CD4-positive, alpha-beta T cell (primary cell): ENCODE measurements at regions not wholly inside any gene's neighbourhood (a gene's known extent, or its start where the extent isn't known, plus 50 kb on each side); places are given as distances from the start of the nearest gene placed in this dataset.
"Not testable (repeated sequence)": the region's sequence is repeated elsewhere in the genome, so short reads cannot be mapped to it uniquely, and the experiment has no call there.

ENCODE experiments used
- ATAC-seq: fragments of 200-7000 bp; cut with Tn5 transposase; one replicate; pipeline ENCODE4 v1.10.0; 2022; ENCODE audit warnings: mild to moderate bottlenecking; ENCODE audit not compliant: poor library complexity
- CTCF ChIA-PET: fragments of 350-600 bp; sonication (Branson Sonifier 250); formaldehyde crosslinking; loops from one replicate; lab custom pipeline; 2021; ENCODE audit warnings: antibody characterized with exemption, inconsistent platforms; lab: Charles Lee
- POLR2A ChIA-PET: fragments of 350-600 bp; sonication (Branson Sonifier 250); formaldehyde crosslinking; loops from one replicate; lab custom pipeline; 2021; ENCODE audit warnings: antibody characterized with exemption, inconsistent platforms; lab: Charles Lee
- DNase-seq, 14 experiments: peaks; one replicate each; pipeline ENCODE4 v3.0.0-alpha.2; 2013 to 2020; ENCODE audit warnings: mixed read lengths in 2 of 14
- H3K27ac ChIP-seq, 2 donors: one replicate each; pipeline versions ENCODE4 v1.5.1 to v1.7.0; 2013; ENCODE audit warnings: low read length in 2 of 2, low read depth in 1 of 2, mild to moderate bottlenecking in 1 of 2
- H3K27me3 ChIP-seq, 2 experiments: 1 replicate in 1 of 2; 2 replicates in 1 of 2; pipeline versions ENCODE4 v1.6.1 to v1.7.0; 2013; ENCODE audit warnings: low read length in 2 of 2, control low read depth in 1 of 2, mild to moderate bottlenecking in 1 of 2, moderate library complexity in 1 of 2; ENCODE audit not compliant: insufficient read depth in 2 of 2, control insufficient read depth in 1 of 2
- H3K36me3 ChIP-seq: one replicate; pipeline ENCODE4 v1.6.1; 2013; ENCODE audit warnings: low read length, control low read depth; ENCODE audit not compliant: insufficient read depth
- H3K4me1 ChIP-seq: one replicate; pipeline ENCODE4 v1.6.1; 2013; ENCODE audit warnings: low read length, control low read depth; ENCODE audit not compliant: insufficient read depth
- H3K4me3 ChIP-seq: one replicate; pipeline ENCODE4 v1.5.1; 2013; ENCODE audit warnings: mild to moderate bottlenecking, low read length, moderate library complexity
- H3K9me3 ChIP-seq, 2 experiments: 1 replicate in 1 of 2; 2 replicates in 1 of 2; pipeline versions ENCODE4 v1.6.1 to v1.7.0; 2013; ENCODE audit warnings: low read length in 2 of 2, mild to moderate bottlenecking in 2 of 2, control low read depth in 1 of 2, moderate library complexity in 1 of 2; ENCODE audit not compliant: control insufficient read depth in 1 of 2, insufficient read depth in 1 of 2
- H3K27ac Mint-ChIP-seq: one replicate; pipeline ENCODE4 v1.8.0; 2020; ENCODE audit warnings: mixed read lengths
- H3K27me3 Mint-ChIP-seq: one replicate; pipeline ENCODE4 v1.8.0; 2021; ENCODE audit warnings: mixed read lengths
- H3K36me3 Mint-ChIP-seq: one replicate; pipeline ENCODE4 v1.8.0; 2021; ENCODE audit warnings: low read depth, mixed read lengths
- H3K4me1 Mint-ChIP-seq: one replicate; pipeline ENCODE4 v1.8.0; 2021; ENCODE audit warnings: low read depth, mixed read lengths
- H3K4me3 Mint-ChIP-seq: one replicate; pipeline ENCODE4 v1.8.0; 2020; ENCODE audit warnings: mild to moderate bottlenecking, mixed read lengths
- H3K9me3 Mint-ChIP-seq: one replicate; pipeline ENCODE4 v1.8.0; 2020; ENCODE audit warnings: mixed read lengths
- CTCF ChIP-seq: fragments of 200-600 bp; IDR thresholded peaks from one replicate; pipeline ENCODE4 v1.8.0; 2022; ENCODE audit warnings: antibody characterized with exemption, mild to moderate bottlenecking
- intact Hi-C, 2 experiments: fragments of 100-400 bp; cut with DNase I in 1 of 2; cut with micrococcal nuclease in 1 of 2; formaldehyde crosslinking; loops; one replicate each; pipeline versions ENCODE4 v1.15.1 to v1.9.0; 2023 to 2025; cut with DNase I, micrococcal nuclease

GRCh38 chr12:25317553-25317952 lies 66.8 kb upstream of the KRAS start:
- POLR2A ChIA-PET: no interaction called here
- no peaks in the 10 kb centered on the region for H3K27me3 ChIP-seq
- CTCF ChIA-PET: interaction anchor here (1.0 to 1.2 kb wide), 2 partner anchors 61 to 77 kb away, joined by 3 read pairs; no protein-coding TSS in a partner anchor

GRCh38 chr12:25315388-25315787 lies 64.7 kb upstream of the KRAS start:
- Mint-ChIP-seq H3K9me3 (no peaks in the 10 kb centered on the region), H3K36me3 (no peaks in the 10 kb centered on the region), H3K4me3 (no peak overlapping the region), H3K27ac (no peak overlapping the region), H3K4me1 (peaks cover 8% of the 10 kb centered on the region), H3K27me3 (no peaks in the 10 kb centered on the region)
- no peaks in the 10 kb centered on the region for H3K27me3 ChIP-seq
- no peak overlapping the region for H3K4me3 ChIP-seq
- H3K9me3 ChIP-seq: no peaks in the 10 kb centered on the region
- ATAC-seq (no peak), DNase-seq (no peak)
- H3K4me1 ChIP-seq: peaks cover under 1% of the 10 kb centered on the region
- POLR2A ChIA-PET: no interaction called here
- CTCF ChIA-PET: no interaction called here
- no peak overlapping the region for H3K27ac ChIP-seq
- TF ChIP-seq CTCF: no peak
- intact Hi-C loops: no loop called here
- H3K36me3 ChIP-seq: no peaks in the 10 kb centered on the region

More at GRCh38 chr12:25317553-25317952, 66.8 kb upstream of the KRAS start:
- Mint-ChIP-seq H3K4me3 (no peak overlapping the region), H3K27me3 (no peaks in the 10 kb centered on the region), H3K9me3 (no peaks in the 10 kb centered on the region), H3K36me3 (no peaks in the 10 kb centered on the region), H3K27ac (no peak overlapping the region), H3K4me1 (peaks cover 30% of the 10 kb centered on the region)
- no peaks in the 10 kb centered on the region for H3K36me3 ChIP-seq
- no peak for ATAC-seq
- intact Hi-C loops: no loop called here
- peaks cover 11% of the 10 kb centered on the region for H3K4me1 ChIP-seq
- no peak for DNase-seq
- no peak overlapping the region for H3K4me3 ChIP-seq
- no peak overlapping the region for H3K27ac ChIP-seq
- TF ChIP-seq CTCF: no peak
- no peaks in the 10 kb centered on the region for H3K9me3 ChIP-seq

GRCh38 chr12:25313266-25313990 lies 62.7 kb upstream of the KRAS start:
- H3K4me3 Mint-ChIP-seq, H3K4me3 ChIP-seq, H3K27ac ChIP-seq, CTCF ChIA-PET, H3K27me3 ChIP-seq, H3K27ac Mint-ChIP-seq, intact Hi-C loops, H3K36me3 Mint-ChIP-seq, H3K9me3 Mint-ChIP-seq, H3K27me3 Mint-ChIP-seq, H3K9me3 ChIP-seq, ATAC-seq, DNase-seq, POLR2A ChIA-PET, H3K36me3 ChIP-seq, H3K4me1 ChIP-seq, H3K4me1 Mint-ChIP-seq: not testable (repeated sequence)

- H3K36me3 Mint-ChIP-seq: no peaks in the 10 kb centered on the region
- CTCF ChIA-PET: no interaction called here
- Histone ChIP-seq H3K27me3 (no peaks in the 10 kb centered on the region), H3K27ac (no peak overlapping the region), H3K9me3 (no peaks in the 10 kb centered on the region), H3K36me3 (no peaks in the 10 kb centered on the region), H3K4me3 (no peak overlapping the region), H3K4me1 (no peaks in the 10 kb centered on the region)
- intact Hi-C loops: no loop called here
- TF ChIP-seq CTCF: no peak
- H3K9me3 Mint-ChIP-seq: no peaks in the 10 kb centered on the region
- H3K4me1 Mint-ChIP-seq: no peaks in the 10 kb centered on the region
- no peak for DNase-seq
- H3K27me3 Mint-ChIP-seq: no peaks in the 10 kb centered on the region
- POLR2A ChIA-PET: no interaction called here
- H3K4me3 Mint-ChIP-seq: no peak overlapping the region
- no peak for ATAC-seq
- H3K27ac Mint-ChIP-seq: no peak overlapping the region
Observed at GRCh38 chr12:25311506-25311905, 60.8 kb upstream of the KRAS start.

GRCh38 chr12:25310071-25310470 lies 59.3 kb upstream of the KRAS start:
- H3K27me3 Mint-ChIP-seq, H3K4me3 Mint-ChIP-seq, H3K36me3 Mint-ChIP-seq, H3K4me3 ChIP-seq, H3K4me1 Mint-ChIP-seq, H3K9me3 ChIP-seq, H3K27ac ChIP-seq, H3K27ac Mint-ChIP-seq, CTCF ChIA-PET, H3K36me3 ChIP-seq, intact Hi-C loops, H3K9me3 Mint-ChIP-seq, DNase-seq, H3K27me3 ChIP-seq, POLR2A ChIA-PET, ATAC-seq, H3K4me1 ChIP-seq: not testable (repeated sequence)
